H1 (cell line): ENCODE measurements at regions not wholly inside any gene's neighbourhood (a gene's known extent, or its start where the extent isn't known, plus 50 kb on each side); places are given as distances from the start of the nearest gene placed in this dataset.

Experiments used
- HDAC2 ChIP-seq, 2 experiments: fragments of 300-600 bp in 1 of 2; sonication (generic) in 1 of 2; IDR thresholded peaks; 2 replicates each; pipeline ENCODE4 v1.6.1; 2011 to 2012; ENCODE audit warnings: low read depth in 2 of 2, low read length in 2 of 2, mild to moderate bottlenecking in 2 of 2, moderate library complexity in 2 of 2, borderline replicate concordance in 1 of 2, inconsistent platforms in 1 of 2
- TAF1 ChIP-seq: IDR thresholded peaks from 2 replicates; pipeline ENCODE4 v1.6.1; 2011; ENCODE audit warnings: mild to moderate bottlenecking, low read depth, low read length

DNA sequence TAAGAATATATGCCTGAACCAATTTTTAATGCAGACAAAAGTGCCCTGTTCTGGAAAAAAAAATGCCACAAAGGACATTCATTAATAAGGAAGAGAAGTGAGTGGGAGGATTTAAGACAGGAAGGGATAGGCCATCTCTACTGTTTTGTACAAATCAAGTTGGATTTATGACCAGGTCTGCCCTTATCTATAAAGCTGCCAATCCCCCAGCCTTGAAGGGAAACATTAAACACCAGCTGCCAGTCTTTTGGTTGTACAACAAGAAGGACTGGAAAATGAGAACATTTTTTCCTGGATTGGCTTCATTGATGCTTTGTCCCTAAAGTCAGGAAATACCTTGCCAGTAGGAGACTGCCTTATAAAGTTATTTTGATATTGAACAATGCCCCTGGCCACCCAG is 444.0 kb downstream of the NPHP4 start (continued):
- no peak for TF ChIP-seq TAF1
- no peak for TF ChIP-seq HDAC2 (IDR thresholded peaks at IDR 0.05; ENCODE audit: borderline replicate concordance in 1 of 2, low read depth in 2 of 2, low read length in 2 of 2)
